Peyer's patch (tissue), 4 donors: ENCODE measurements at regions not wholly inside any gene's neighbourhood (a gene's known extent, or its start where the extent isn't known, plus 50 kb on each side); places are given as distances from the start of the nearest gene placed in this dataset.

Source experiments
- DNase-seq, 3 donors: peaks; one replicate each; pipeline ENCODE4 v3.0.0-alpha.2; 2017 to 2019
- H3K27ac ChIP-seq, 4 donors: fragments of 200-600 bp; sonication (generic); one replicate each; pipeline ENCODE4 v1.5.1; 2016 to 2019
- H3K27me3 ChIP-seq, 2 donors: fragments of 200-600 bp; sonication (generic); one replicate each; pipeline ENCODE4 v1.5.1; 2019
- H3K36me3 ChIP-seq, 3 donors: fragments of 200-600 bp; sonication (generic); one replicate each; pipeline ENCODE4 v1.5.1; 2016 to 2019
- H3K4me1 ChIP-seq, 4 donors: fragments of 200-600 bp; sonication (generic); one replicate each; pipeline ENCODE4 v1.5.1; 2016 to 2019
- H3K4me3 ChIP-seq, 4 donors: fragments of 200-600 bp; sonication (generic); 1 replicate in 3 of 4; 2 replicates in 1 of 4; pipeline ENCODE4 v1.5.1; 2016 to 2019; ENCODE audit warnings: mild to moderate bottlenecking in 1 of 4
- H3K9me3 ChIP-seq, 4 donors: fragments of 200-600 bp; sonication (generic); one replicate each; pipeline ENCODE4 v1.5.1; 2016 to 2019; ENCODE audit warnings: mild to moderate bottlenecking in 1 of 4
- CTCF ChIP-seq, 6 experiments: fragments of 450-650 bp in 4 of 6; fragments of 200-600 bp in 2 of 6; sonication (generic) in 1 of 6; IDR thresholded peaks; one replicate each; pipeline ENCODE4 v1.5.1; 2017 to 2019; ENCODE audit warnings: antibody characterized with exemption in 6 of 6, mild to moderate bottlenecking in 3 of 6, moderate library complexity in 1 of 6
- POLR2A ChIP-seq, 2 donors: fragments of 450-650 bp; IDR thresholded peaks; one replicate each; pipeline ENCODE4 v1.5.1; 2017; ENCODE audit warnings: antibody characterized with exemption in 2 of 2, mild to moderate bottlenecking in 2 of 2, moderate library complexity in 2 of 2

- no peak for DNase-seq
- TF ChIP-seq POLR2A (IDR thresholded peaks at IDR 0.05), result no peak
- no peak for TF ChIP-seq CTCF (IDR thresholded peaks at IDR 0.05)
- Histone ChIP-seq H3K27me3 (no peaks in the 10 kb centered on the region), H3K4me3 (no peak overlapping the region), H3K9me3 (no peaks in the 10 kb centered on the region), H3K4me1 (no peaks in the 10 kb centered on the region), H3K36me3 (no peaks in the 10 kb centered on the region), H3K27ac (no peak overlapping the region)
Measured at GRCh38 chr20:39233755-39234154, 271.6 kb downstream of the DHX35 start.

GRCh38 chr20:39227416-39227815 is 265.3 kb downstream of the DHX35 start:
- no peak overlapping the region for H3K27ac ChIP-seq
- TF ChIP-seq CTCF (IDR thresholded peaks at IDR 0.05) (no peak), POLR2A (IDR thresholded peaks at IDR 0.05) (no peak)
- no peaks in the 10 kb centered on the region for H3K4me1 ChIP-seq
- DNase-seq, result no peak
- no peaks in the 10 kb centered on the region for H3K9me3 ChIP-seq
- H3K36me3 ChIP-seq, result no peaks in the 10 kb centered on the region
- no peak overlapping the region for H3K4me3 ChIP-seq
- H3K27me3 ChIP-seq, result no peaks in the 10 kb centered on the region

GRCh38 chr20:39225978-39226377 is 263.8 kb downstream of the DHX35 start:
- TF ChIP-seq POLR2A (IDR thresholded peaks at IDR 0.05) (no peak), CTCF (IDR thresholded peaks at IDR 0.05) (no peak)
- H3K4me1 ChIP-seq, result no peaks in the 10 kb centered on the region
- H3K36me3 ChIP-seq, result no peaks in the 10 kb centered on the region
- H3K9me3 ChIP-seq, result no peaks in the 10 kb centered on the region
- DNase-seq, result no peak
- no peak overlapping the region for H3K27ac ChIP-seq
- H3K27me3 ChIP-seq, result no peaks in the 10 kb centered on the region
- H3K4me3 ChIP-seq, result no peak overlapping the region

- no peak for DNase-seq
- H3K9me3 ChIP-seq, result no peaks in the 10 kb centered on the region
- no peak overlapping the region for H3K27ac ChIP-seq
- no peaks in the 10 kb centered on the region for H3K27me3 ChIP-seq
- no peak overlapping the region for H3K4me3 ChIP-seq
- H3K4me1 ChIP-seq, result no peaks in the 10 kb centered on the region
- TF ChIP-seq POLR2A (IDR thresholded peaks at IDR 0.05), result no peak
- TF ChIP-seq CTCF (IDR thresholded peaks at IDR 0.05), result no peak
- no peaks in the 10 kb centered on the region for H3K36me3 ChIP-seq
Measured at GRCh38 chr20:39225536-39225935, 263.4 kb downstream of the DHX35 start.

- Histone ChIP-seq H3K27ac (no peak overlapping the region), H3K4me3 (no peak overlapping the region), H3K4me1 (no peaks in the 10 kb centered on the region), H3K27me3 (no peaks in the 10 kb centered on the region), H3K36me3 (no peaks in the 10 kb centered on the region), H3K9me3 (no peaks in the 10 kb centered on the region)
- DNase-seq, result no peak
- TF ChIP-seq CTCF (IDR thresholded peaks at IDR 0.05) (no peak), POLR2A (IDR thresholded peaks at IDR 0.05) (no peak)
Measured at GRCh38 chr20:39222101-39222500, 260.0 kb downstream of the DHX35 start.

GRCh38 chr20:39216195-39216594 is 254.1 kb downstream of the DHX35 start:
- Histone ChIP-seq H3K4me3 (no peak overlapping the region), H3K36me3 (no peaks in the 10 kb centered on the region), H3K27ac (no peak overlapping the region), H3K4me1 (no peaks in the 10 kb centered on the region), H3K27me3 (no peaks in the 10 kb centered on the region), H3K9me3 (no peaks in the 10 kb centered on the region)
- no peak for TF ChIP-seq POLR2A (IDR thresholded peaks at IDR 0.05)
- no peak for TF ChIP-seq CTCF (IDR thresholded peaks at IDR 0.05)
- DNase-seq, result no peak
